Gastrocnemius medialis (tissue), 4 donors: ENCODE measurements at regions not wholly inside any gene's neighbourhood (a gene's known extent, or its start where the extent isn't known, plus 50 kb on each side); places are given as distances from the start of the nearest gene placed in this dataset.

Source experiments
- POLR2A ChIP-seq, 2 donors: fragments of 450-650 bp; IDR thresholded peaks; one replicate each; pipeline ENCODE4 v1.6.1; 2017; ENCODE audit warnings: antibody characterized with exemption in 2 of 2, mild to moderate bottlenecking in 2 of 2, moderate library complexity in 2 of 2
- TF ChIP-seq, protein P1 (sequence below), 5 experiments: fragments of 450-650 bp in 3 of 5; fragments of 200-600 bp in 2 of 5; sonication (generic) in 2 of 5; IDR thresholded peaks in 4 of 5; conservative IDR thresholded peaks in 1 of 5; 1 replicate in 4 of 5; 2 replicates in 1 of 5; pipeline ENCODE4 v1.5.1; 2016 to 2019; ENCODE audit warnings: antibody characterized with exemption in 5 of 5, mild to moderate bottlenecking in 3 of 5, moderate library complexity in 3 of 5

DNA sequence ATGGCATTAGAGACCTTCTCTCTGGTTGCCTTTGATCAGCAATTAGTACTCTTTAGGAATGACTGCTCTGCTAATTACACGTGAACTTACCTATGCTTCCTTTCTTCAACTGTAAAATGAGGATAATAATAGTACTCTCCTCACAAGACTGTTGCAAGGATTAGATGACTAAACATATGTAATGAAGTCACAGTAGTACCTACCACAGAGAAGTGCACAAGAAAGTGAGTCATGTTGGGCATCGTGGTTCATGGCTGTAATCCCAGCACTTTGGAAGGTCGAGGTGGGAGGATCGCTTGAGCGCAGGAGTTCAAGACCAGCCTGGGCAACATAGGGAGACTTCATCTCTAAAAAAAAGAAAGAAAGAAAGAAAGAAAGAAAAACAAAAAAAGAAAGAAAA is 68.1 kb upstream of the AK4 start:
- TF ChIP-seq, protein P1, sequence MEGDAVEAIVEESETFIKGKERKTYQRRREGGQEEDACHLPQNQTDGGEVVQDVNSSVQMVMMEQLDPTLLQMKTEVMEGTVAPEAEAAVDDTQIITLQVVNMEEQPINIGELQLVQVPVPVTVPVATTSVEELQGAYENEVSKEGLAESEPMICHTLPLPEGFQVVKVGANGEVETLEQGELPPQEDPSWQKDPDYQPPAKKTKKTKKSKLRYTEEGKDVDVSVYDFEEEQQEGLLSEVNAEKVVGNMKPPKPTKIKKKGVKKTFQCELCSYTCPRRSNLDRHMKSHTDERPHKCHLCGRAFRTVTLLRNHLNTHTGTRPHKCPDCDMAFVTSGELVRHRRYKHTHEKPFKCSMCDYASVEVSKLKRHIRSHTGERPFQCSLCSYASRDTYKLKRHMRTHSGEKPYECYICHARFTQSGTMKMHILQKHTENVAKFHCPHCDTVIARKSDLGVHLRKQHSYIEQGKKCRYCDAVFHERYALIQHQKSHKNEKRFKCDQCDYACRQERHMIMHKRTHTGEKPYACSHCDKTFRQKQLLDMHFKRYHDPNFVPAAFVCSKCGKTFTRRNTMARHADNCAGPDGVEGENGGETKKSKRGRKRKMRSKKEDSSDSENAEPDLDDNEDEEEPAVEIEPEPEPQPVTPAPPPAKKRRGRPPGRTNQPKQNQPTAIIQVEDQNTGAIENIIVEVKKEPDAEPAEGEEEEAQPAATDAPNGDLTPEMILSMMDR (IDR thresholded peaks at IDR 0.05 in 4 of 5, conservative IDR thresholded peaks at IDR 0.05 in 1 of 5), result no peak
- no peak for TF ChIP-seq POLR2A (IDR thresholded peaks at IDR 0.05)
